ENCODE measurements at regions not wholly inside any gene's neighbourhood (a gene's known extent, or its start where the extent isn't known, plus 50 kb on each side); places are given as distances from the start of the nearest gene placed in this dataset.

DNA sequence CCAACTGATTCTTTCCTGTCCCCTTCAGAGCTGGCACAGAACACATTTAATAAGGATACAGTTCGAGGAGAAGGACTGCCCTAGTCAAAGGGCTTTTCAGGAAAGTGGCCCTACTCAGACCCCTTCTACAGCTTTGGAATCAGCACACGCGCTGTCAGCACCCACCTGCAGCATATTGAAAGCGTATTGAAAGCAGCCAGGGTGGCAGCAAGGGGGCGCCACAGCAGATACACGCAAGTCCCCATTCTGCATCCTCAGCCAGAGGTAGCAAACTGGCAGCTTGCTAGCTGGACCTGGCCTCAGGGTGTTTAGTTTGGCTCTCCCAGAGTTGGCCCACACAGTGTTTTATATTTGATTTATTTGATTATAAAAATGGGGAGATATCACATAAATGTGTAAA lies 101.0 kb upstream of the NT5C1B start:
- no peak overlapping the region for H3K4me3 ChIP-seq (ENCODE audit: low read depth, low read length)
- POLR2A ChIA-PET = no interaction called here

DNA sequence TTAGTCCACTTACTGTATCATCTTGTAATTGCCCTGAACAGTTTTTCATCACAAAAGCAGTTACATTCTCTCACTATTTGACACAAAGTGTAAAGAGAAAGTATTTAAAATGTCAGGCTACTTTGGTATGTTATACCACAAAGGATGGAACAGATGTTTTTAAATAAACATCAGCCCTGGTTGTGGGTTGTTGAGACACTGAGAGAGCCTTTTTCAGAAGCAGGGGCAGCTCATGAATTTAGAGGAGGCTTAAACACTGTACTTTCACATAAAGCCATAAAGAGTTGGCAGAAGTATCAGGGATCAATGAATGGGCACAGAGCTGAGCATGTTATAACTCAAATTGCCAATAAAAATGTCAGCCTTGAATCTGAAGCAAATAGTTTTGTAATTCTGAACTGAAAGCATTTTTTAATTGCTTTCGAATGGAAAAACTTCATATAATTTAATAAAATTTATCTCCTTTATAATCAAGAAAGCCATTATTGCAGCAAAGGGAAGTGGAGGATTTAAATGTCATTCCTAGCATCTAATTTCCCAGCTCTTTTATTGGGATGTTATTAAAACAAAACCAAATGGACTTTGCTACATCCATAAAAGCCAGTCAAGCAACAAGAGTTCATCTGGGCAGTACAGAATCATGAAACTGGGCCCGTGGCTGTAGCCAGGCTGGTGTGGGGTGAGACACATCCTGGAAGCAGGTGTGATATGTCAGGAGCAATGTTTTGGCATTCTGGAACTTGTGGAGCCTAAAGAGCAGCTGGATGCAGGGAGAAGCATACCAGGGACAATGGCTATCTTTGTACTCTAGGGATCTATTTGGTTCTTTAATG lies 95.1 kb upstream of the NT5C1B start:
- no peaks in the 10 kb centered on the region for H3K36me3 ChIP-seq (ENCODE audit: control insufficient read depth in 2 of 2, insufficient read depth in 1 of 2, low read length in 2 of 2)
- CTCF ChIA-PET = interaction anchor here (0.6 to 0.7 kb wide), 2 partner anchors 30 to 360 kb away, joined by 3 to 4 read pairs; no protein-coding TSS in a partner anchor
- POLR2A ChIA-PET = no interaction called here
- H3K4me3 ChIP-seq (ENCODE audit: low read depth, low read length) = no peak overlapping the region
- H3K9me3 ChIP-seq (ENCODE audit: control insufficient read depth, insufficient read depth, low read depth, low read length) = no peaks in the 10 kb centered on the region
- no peaks in the 10 kb centered on the region for H3K4me1 ChIP-seq (ENCODE audit: control insufficient read depth, insufficient read depth, low read length)
- no peak overlapping the region for H3K27ac ChIP-seq (ENCODE audit: extremely low read depth, low read depth, low read length)
- TF ChIP-seq ZNF37A (tag by site-specific recombination; IDR thresholded peaks at IDR 0.05) (no peak), ZNF19 (tag by site-specific recombination; IDR thresholded peaks at IDR 0.05; ENCODE audit: low read depth) (no peak), TCF7L2 (IDR thresholded peaks at IDR 0.05; ENCODE audit: borderline replicate concordance, low read depth, low read length) (no peak), ZNF211 (tag by site-specific recombination; IDR thresholded peaks at IDR 0.05; ENCODE audit: low read depth) (no peak), ZNF560 (tag by site-specific recombination; IDR thresholded peaks at IDR 0.05; ENCODE audit: borderline replicate concordance) (no peak), ZNF239 (tag by site-specific recombination; IDR thresholded peaks at IDR 0.05) (no peak), ZNF114 (tag by site-specific recombination; IDR thresholded peaks at IDR 0.05) (no peak), ZNF426 (tag by site-specific recombination; IDR thresholded peaks at IDR 0.05) (no peak)
- TF ChIP-seq, protein P1, sequence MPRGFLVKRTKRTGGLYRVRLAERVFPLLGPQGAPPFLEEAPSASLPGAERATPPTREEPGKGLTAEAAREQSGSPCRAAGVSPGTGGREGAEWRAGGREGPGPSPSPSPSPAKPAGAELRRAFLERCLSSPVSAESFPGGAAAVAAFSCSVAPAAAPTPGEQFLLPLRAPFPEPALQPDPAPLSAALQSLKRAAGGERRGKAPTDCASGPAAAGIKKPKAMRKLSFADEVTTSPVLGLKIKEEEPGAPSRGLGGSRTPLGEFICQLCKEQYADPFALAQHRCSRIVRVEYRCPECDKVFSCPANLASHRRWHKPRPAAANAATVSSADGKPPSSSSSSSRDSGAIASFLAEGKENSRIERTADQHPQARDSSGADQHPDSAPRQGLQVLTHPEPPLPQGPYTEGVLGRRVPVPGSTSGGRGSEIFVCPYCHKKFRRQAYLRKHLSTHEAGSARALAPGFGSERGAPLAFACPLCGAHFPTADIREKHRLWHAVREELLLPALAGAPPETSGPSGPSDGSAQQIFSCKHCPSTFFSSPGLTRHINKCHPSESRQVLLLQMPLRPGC (tag by site-specific recombination; IDR thresholded peaks at IDR 0.05) = no peak
- TF ChIP-seq, protein P2, sequence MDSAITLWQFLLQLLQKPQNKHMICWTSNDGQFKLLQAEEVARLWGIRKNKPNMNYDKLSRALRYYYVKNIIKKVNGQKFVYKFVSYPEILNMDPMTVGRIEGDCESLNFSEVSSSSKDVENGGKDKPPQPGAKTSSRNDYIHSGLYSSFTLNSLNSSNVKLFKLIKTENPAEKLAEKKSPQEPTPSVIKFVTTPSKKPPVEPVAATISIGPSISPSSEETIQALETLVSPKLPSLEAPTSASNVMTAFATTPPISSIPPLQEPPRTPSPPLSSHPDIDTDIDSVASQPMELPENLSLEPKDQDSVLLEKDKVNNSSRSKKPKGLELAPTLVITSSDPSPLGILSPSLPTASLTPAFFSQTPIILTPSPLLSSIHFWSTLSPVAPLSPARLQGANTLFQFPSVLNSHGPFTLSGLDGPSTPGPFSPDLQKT (IDR thresholded peaks at IDR 0.05; ENCODE audit: borderline replicate concordance, low read depth, low read length) = no peak

More for the DNA sequence above, 101.0 kb upstream of the NT5C1B start:
- CTCF ChIA-PET = interaction anchor here (0.5 to 1.3 kb wide), 4 partner anchors 10 to 1408 kb away, joined by 3 to 5 read pairs (median 4); no protein-coding TSS in a partner anchor
- Histone ChIP-seq H3K36me3 (ENCODE audit: control insufficient read depth in 2 of 2, insufficient read depth in 1 of 2, low read length in 2 of 2) (no peaks in the 10 kb centered on the region), H3K4me1 (ENCODE audit: control insufficient read depth, insufficient read depth, low read length) (no peaks in the 10 kb centered on the region), H3K9me3 (ENCODE audit: control insufficient read depth, insufficient read depth, low read depth, low read length) (no peaks in the 10 kb centered on the region), H3K27ac (ENCODE audit: extremely low read depth, low read depth, low read length) (no peak overlapping the region)
- TF ChIP-seq, protein P2 (IDR thresholded peaks at IDR 0.05; ENCODE audit: borderline replicate concordance, low read depth, low read length) = no peak
- TF ChIP-seq, protein P3, sequence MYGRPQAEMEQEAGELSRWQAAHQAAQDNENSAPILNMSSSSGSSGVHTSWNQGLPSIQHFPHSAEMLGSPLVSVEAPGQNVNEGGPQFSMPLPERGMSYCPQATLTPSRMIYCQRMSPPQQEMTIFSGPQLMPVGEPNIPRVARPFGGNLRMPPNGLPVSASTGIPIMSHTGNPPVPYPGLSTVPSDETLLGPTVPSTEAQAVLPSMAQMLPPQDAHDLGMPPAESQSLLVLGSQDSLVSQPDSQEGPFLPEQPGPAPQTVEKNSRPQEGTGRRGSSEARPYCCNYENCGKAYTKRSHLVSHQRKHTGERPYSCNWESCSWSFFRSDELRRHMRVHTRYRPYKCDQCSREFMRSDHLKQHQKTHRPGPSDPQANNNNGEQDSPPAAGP (tag by site-specific recombination; IDR thresholded peaks at IDR 0.05) = no peak
- TF ChIP-seq ZNF391 (tag by site-specific recombination; IDR thresholded peaks at IDR 0.05; ENCODE audit: borderline replicate concordance, low read depth) (no peak), REPIN1 (tag by site-specific recombination; IDR thresholded peaks at IDR 0.05; ENCODE audit: low read depth) (no peak), ZNF239 (tag by site-specific recombination; IDR thresholded peaks at IDR 0.05) (no peak), ZNF335 (tag by site-specific recombination; conservative IDR thresholded peaks at IDR 0.05) (no peak), ZNF654 (tag by site-specific recombination; IDR thresholded peaks at IDR 0.05; ENCODE audit: low read depth) (no peak), HOXC10 (CRISPR knock-in tag; IDR thresholded peaks at IDR 0.05) (no peak), ZNF274 (IDR thresholded peaks at IDR 0.05; ENCODE audit: low read length) (no peak), ZNF274 (tag by site-specific recombination; IDR thresholded peaks at IDR 0.05; ENCODE audit: borderline replicate concordance) (no peak), ZNF302 (tag by site-specific recombination; IDR thresholded peaks at IDR 0.05; ENCODE audit: low read depth) (no peak), ZNF114 (tag by site-specific recombination; IDR thresholded peaks at IDR 0.05) (no peak), ZNF221 (tag by site-specific recombination; IDR thresholded peaks at IDR 0.05; ENCODE audit: borderline replicate concordance) (no peak), ZNF670 (tag by site-specific recombination; IDR thresholded peaks at IDR 0.05; ENCODE audit: low read depth) (no peak), TCF7L2 (IDR thresholded peaks at IDR 0.05; ENCODE audit: borderline replicate concordance, low read depth, low read length) (no peak), ZNF174 (tag by site-specific recombination; IDR thresholded peaks at IDR 0.05) (no peak), ZNF366 (tag by site-specific recombination; conservative IDR thresholded peaks at IDR 0.05) (no peak), ZNF777 (tag by site-specific recombination; IDR thresholded peaks at IDR 0.05; ENCODE audit: borderline replicate concordance) (no peak)
- TF ChIP-seq, protein P4, sequence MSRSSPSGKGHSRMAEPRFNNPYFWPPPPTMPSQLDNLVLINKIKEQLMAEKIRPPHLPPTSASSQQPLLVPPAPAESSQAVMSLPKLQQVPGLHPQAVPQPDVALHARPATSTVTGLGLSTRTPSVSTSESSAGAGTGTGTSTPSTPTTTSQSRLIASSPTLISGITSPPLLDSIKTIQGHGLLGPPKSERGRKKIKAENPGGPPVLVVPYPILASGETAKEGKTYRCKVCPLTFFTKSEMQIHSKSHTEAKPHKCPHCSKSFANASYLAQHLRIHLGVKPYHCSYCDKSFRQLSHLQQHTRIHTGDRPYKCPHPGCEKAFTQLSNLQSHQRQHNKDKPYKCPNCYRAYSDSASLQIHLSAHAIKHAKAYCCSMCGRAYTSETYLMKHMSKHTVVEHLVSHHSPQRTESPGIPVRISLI (tag by site-specific recombination; IDR thresholded peaks at IDR 0.05) = no peak
- TF ChIP-seq, protein P5, sequence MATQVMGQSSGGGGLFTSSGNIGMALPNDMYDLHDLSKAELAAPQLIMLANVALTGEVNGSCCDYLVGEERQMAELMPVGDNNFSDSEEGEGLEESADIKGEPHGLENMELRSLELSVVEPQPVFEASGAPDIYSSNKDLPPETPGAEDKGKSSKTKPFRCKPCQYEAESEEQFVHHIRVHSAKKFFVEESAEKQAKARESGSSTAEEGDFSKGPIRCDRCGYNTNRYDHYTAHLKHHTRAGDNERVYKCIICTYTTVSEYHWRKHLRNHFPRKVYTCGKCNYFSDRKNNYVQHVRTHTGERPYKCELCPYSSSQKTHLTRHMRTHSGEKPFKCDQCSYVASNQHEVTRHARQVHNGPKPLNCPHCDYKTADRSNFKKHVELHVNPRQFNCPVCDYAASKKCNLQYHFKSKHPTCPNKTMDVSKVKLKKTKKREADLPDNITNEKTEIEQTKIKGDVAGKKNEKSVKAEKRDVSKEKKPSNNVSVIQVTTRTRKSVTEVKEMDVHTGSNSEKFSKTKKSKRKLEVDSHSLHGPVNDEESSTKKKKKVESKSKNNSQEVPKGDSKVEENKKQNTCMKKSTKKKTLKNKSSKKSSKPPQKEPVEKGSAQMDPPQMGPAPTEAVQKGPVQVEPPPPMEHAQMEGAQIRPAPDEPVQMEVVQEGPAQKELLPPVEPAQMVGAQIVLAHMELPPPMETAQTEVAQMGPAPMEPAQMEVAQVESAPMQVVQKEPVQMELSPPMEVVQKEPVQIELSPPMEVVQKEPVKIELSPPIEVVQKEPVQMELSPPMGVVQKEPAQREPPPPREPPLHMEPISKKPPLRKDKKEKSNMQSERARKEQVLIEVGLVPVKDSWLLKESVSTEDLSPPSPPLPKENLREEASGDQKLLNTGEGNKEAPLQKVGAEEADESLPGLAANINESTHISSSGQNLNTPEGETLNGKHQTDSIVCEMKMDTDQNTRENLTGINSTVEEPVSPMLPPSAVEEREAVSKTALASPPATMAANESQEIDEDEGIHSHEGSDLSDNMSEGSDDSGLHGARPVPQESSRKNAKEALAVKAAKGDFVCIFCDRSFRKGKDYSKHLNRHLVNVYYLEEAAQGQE (tag by site-specific recombination; IDR thresholded peaks at IDR 0.05) = no peak

Measured in HEK293 (cell line).